Mucosa of stomach (tissue), 1 donor: ENCODE measurements at regions not wholly inside any gene's neighbourhood (a gene's known extent, or its start where the extent isn't known, plus 50 kb on each side); places are given as distances from the start of the nearest gene placed in this dataset.
"Not testable (repeated sequence)": the region's sequence is repeated elsewhere in the genome, so short reads cannot be mapped to it uniquely, and the experiment has no call there.

Experiments used
- H3K27me3 ChIP-seq: one replicate; pipeline ENCODE4 v1.7.0; 2013; ENCODE audit warnings: mild to moderate bottlenecking, low read length; ENCODE audit not compliant: control insufficient read depth, insufficient read depth
- H3K36me3 ChIP-seq: one replicate; pipeline ENCODE4 v1.7.0; 2013; ENCODE audit warnings: low read length; ENCODE audit not compliant: control insufficient read depth, insufficient read depth
- H3K4me1 ChIP-seq: one replicate; pipeline ENCODE4 v1.7.0; 2013; ENCODE audit warnings: mild to moderate bottlenecking, low read length; ENCODE audit not compliant: control insufficient read depth, insufficient read depth
- H3K4me3 ChIP-seq: one replicate; pipeline ENCODE4 v1.7.0; 2013; ENCODE audit warnings: low read length
- H3K9ac ChIP-seq: one replicate; pipeline ENCODE4 v1.7.0; 2013; ENCODE audit warnings: mild to moderate bottlenecking, low read length, moderate library complexity
- H3K9me3 ChIP-seq: one replicate; pipeline ENCODE4 v1.7.0; 2013; ENCODE audit warnings: mild to moderate bottlenecking, low read length, moderate library complexity; ENCODE audit not compliant: control insufficient read depth
- donor health status: Pancreatic carcinoma.

DNA sequence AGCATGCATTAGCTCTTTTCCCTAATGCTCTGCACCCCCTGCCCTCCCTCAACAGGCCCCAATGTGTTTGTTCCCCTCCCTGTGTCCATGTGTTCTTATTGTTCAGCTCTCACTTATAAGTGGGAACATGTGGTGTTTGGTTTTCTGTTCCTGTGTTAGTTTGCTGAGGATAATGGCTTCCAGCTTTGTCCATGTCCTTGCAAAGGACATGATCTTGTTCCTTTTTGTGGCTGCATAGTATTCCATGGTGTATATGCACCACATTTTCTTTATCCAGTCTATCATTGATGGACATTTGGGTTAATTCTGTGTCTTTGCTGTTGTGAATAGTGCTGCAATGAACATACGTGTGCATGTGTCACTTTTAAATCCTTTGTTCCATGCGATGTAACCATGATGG, 363.0 kb downstream of the SRGAP2C start:
- H3K4me1 ChIP-seq, H3K9ac ChIP-seq, H3K27me3 ChIP-seq, H3K4me3 ChIP-seq, H3K36me3 ChIP-seq, H3K9me3 ChIP-seq: not testable (repeated sequence)

DNA sequence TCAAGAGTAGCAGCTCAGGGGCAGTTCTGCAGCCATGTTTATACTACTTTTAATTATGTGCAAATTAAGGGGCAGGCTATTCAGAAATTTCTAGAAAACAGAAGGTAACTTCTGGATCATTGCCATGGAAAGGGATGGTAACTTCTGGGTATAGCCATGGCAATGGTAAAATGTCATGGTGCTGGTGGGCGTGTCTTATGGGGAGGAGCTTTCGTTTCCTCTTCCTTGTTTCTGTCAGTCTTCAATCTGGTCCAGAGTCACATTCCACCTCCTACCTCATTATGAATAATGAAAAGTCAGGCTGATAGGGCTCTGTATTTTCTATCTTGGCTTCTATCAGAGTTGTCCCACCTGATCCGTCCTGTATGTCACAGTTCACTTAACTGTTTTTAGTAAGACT, 366.0 kb downstream of the SRGAP2C start:
- not testable (repeated sequence) for H3K9ac ChIP-seq, H3K9me3 ChIP-seq, H3K4me3 ChIP-seq, H3K27me3 ChIP-seq, H3K36me3 ChIP-seq, H3K4me1 ChIP-seq

DNA sequence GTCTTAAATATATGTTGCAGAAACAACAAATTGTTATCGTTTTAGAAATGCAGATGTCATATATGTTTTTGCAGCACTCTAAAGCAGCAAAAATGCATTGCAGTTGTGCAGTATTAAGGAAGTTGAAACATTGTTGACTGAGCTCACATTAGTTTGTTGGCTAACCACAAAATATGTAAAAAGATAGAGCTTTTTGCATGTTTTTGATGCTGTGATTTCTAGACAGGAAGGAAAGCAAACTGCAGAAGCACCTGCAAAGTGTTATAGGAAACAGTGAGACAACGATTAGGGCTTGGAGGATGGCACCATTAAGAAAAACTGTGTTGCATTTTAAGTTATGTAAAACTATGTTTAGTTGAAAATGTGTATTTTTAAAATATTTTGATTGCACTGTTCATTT, 366.7 kb downstream of the SRGAP2C start:
- H3K36me3 ChIP-seq, H3K9me3 ChIP-seq, H3K4me1 ChIP-seq: not testable (repeated sequence)

DNA sequence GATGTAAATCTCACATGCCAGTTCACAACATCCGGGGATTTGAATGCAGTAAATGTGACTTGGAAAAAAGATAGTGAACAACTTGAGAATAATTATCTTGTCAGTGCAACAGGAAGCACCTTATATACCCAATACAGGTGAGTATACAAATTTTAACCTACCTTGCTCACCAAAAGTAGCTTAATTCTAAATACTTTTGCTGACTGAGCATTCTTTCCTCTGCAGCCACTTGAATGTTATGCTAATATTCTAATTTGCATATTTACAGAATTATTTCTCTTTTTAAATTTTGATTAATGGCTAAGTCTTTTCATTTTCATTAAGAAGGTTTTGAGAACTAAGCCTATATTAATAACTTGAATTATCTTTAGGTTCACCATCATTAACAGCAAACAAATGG, 371.8 kb downstream of the SRGAP2C start:
- not testable (repeated sequence) for H3K36me3 ChIP-seq, H3K27me3 ChIP-seq, H3K4me3 ChIP-seq, H3K9ac ChIP-seq, H3K9me3 ChIP-seq, H3K4me1 ChIP-seq

More for the DNA sequence above, 366.7 kb downstream of the SRGAP2C start:
- H3K27me3 ChIP-seq, H3K9ac ChIP-seq, H3K4me3 ChIP-seq: not testable (repeated sequence)

DNA sequence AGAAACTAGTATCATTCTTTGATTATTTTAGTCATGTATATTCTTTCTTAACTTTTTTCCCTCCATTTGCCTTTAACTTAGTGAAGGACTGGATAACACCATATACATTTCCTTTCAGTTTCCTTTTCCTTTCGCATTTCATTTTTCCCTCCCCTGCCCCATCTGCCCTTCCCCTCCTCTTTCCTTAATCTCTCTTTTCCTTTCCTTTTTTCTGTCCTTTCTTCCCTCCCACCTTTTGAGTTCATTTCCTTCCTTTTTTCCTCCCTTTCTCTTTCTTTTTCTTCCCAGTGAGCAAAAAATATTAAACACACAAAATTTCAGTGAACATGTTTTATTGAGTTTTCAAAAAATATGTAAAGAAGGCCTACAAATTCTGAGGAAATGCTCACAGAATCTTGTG, 373.3 kb downstream of the SRGAP2C start:
- H3K36me3 ChIP-seq, H3K9me3 ChIP-seq, H3K4me3 ChIP-seq, H3K4me1 ChIP-seq, H3K9ac ChIP-seq, H3K27me3 ChIP-seq: not testable (repeated sequence)

DNA sequence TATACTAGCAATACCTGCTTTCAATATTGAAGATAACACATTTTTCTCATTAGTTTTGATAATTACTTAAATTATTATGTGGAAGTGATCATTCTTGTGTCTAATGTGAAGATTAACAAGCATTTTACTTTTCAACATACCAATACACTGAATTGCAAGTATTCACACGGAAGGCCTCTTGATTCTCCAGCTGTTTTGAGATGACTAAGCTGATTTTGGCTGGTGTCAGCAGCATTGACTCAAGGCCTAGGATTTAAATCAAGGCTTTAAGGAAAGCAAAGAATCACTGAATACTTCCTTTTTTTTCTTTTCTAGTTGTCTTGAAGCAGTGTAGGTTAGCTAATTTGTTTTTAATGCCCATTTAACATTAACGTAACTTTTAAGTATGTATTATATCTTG, 373.7 kb downstream of the SRGAP2C start:
- no peaks in the 10 kb centered on the region for H3K4me1 ChIP-seq
- no peak overlapping the region for H3K9ac ChIP-seq
- no peaks in the 10 kb centered on the region for H3K27me3 ChIP-seq
- H3K36me3 ChIP-seq, result no peaks in the 10 kb centered on the region
- no peak overlapping the region for H3K4me3 ChIP-seq
- H3K9me3 ChIP-seq, result no peaks in the 10 kb centered on the region

DNA sequence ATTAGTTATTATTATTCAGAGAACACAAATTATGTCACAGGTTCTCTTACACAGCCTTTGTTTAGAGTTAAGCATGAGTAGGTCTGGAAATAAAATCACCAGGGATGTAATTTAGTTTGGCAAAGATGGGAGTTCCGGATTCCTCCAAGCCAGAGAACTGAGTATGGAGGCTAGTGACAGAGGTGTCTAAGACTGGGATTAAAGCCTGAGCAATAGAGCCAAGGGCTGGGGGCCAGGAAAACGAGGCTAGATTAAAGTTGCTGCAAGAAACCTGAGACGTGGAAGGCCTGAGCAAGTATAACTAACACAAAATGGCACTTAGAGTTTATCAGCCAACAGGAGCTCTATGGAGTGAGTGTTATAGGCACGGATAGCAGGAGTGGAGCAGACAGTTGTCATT, 381.6 kb downstream of the SRGAP2C start:
- H3K9ac ChIP-seq, result no peak overlapping the region
- H3K4me1 ChIP-seq, result no peaks in the 10 kb centered on the region
- no peaks in the 10 kb centered on the region for H3K27me3 ChIP-seq
- no peaks in the 10 kb centered on the region for H3K9me3 ChIP-seq
- no peaks in the 10 kb centered on the region for H3K36me3 ChIP-seq
- no peak overlapping the region for H3K4me3 ChIP-seq

DNA sequence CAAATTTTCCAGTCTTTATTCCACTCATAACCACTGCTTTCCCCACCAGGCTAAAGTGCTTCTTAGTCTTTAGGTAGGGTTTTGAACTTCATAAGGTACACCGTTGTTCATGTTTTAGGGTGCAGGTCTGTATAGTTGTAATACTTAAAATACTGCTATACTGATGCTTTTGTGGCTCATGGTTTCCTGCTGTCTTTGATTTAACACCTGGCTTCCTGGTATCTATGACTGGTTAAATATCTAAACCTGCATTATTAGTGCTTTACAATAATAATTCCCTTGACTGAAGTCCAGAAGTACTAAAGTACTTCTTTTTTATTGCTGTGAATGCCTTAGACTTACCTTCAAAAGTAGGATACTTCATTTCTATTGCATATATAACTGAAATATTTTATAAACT, 384.7 kb downstream of the SRGAP2C start:
- no peaks in the 10 kb centered on the region for H3K36me3 ChIP-seq
- H3K4me3 ChIP-seq, result no peak overlapping the region
- no peak overlapping the region for H3K9ac ChIP-seq
- no peaks in the 10 kb centered on the region for H3K9me3 ChIP-seq
- no peaks in the 10 kb centered on the region for H3K27me3 ChIP-seq
- no peaks in the 10 kb centered on the region for H3K4me1 ChIP-seq

DNA sequence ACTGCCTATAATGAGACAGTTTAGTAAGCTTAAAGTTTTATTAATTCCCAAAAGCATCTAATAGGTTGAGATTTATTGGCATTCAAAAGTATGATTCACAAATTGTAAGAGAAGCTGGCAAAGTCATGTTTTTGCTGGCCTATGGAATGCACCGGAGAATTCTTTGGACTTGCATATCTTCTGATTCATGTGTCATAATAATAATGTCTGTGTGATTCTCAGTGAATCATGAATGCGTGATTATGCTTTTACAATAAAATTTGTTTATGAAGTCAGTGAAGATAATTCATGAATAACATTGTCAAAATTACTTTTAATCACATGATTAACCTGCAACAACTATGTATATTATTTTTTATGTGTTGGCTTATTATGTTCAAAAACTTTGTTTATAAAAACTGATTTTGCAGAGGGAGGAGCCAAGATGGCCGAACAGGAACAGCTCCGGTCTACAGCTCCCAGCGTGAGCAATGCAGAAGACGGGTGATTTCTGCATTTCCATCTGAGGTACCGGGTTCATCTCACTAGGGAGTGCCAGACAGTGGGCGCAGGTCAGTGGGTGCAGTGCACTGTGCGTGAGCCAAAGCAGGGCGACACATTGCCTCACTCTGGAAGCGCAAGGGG, 389.2 kb downstream of the SRGAP2C start:
- H3K4me1 ChIP-seq, H3K4me3 ChIP-seq, H3K27me3 ChIP-seq, H3K36me3 ChIP-seq, H3K9me3 ChIP-seq, H3K9ac ChIP-seq: not testable (repeated sequence)

DNA sequence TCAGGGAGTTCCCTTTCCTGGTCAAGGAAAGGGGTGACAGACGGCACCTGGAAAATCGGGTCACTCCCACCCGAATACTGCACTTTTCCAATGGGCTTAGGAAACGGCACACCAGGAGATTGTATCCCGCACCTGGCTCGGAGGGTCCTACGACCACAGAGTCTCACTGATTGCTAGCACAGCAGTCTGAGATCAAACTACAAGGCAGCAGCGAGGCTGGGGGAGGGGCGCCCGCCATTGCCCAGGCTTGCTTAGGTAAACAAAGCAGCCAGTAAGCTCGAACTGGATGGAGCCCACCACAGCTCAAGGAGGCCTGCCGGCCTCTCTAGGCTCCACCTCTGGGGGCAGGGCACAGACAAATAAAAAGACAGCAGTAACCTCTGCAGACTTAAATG, 389.7 kb downstream of the SRGAP2C start:
- H3K9ac ChIP-seq, H3K4me3 ChIP-seq, H3K4me1 ChIP-seq, H3K36me3 ChIP-seq, H3K9me3 ChIP-seq, H3K27me3 ChIP-seq: not testable (repeated sequence)

DNA sequence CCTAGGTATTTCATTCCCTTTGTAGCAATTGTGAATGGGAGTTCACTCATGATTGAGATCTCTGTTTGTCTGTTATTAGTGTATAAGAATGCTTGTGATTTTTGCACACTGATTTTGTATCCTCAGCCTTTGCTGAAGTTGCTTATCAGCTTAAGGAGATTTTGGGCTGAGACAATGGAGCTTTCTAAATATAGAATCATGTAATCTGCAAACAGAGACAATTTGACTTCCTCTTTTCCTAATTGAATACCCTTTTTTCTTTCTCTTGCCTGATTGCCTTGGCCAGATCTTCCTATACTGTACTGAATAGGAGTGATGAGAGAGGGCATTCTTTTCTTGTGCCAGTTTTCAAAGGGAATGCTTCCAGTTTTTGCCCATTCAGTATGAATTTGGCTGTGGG, 398.1 kb downstream of the SRGAP2C start:
- not testable (repeated sequence) for H3K9me3 ChIP-seq, H3K9ac ChIP-seq, H3K36me3 ChIP-seq, H3K27me3 ChIP-seq, H3K4me3 ChIP-seq
- H3K4me1 ChIP-seq, result peaks cover 14% of the 10 kb centered on the region

DNA sequence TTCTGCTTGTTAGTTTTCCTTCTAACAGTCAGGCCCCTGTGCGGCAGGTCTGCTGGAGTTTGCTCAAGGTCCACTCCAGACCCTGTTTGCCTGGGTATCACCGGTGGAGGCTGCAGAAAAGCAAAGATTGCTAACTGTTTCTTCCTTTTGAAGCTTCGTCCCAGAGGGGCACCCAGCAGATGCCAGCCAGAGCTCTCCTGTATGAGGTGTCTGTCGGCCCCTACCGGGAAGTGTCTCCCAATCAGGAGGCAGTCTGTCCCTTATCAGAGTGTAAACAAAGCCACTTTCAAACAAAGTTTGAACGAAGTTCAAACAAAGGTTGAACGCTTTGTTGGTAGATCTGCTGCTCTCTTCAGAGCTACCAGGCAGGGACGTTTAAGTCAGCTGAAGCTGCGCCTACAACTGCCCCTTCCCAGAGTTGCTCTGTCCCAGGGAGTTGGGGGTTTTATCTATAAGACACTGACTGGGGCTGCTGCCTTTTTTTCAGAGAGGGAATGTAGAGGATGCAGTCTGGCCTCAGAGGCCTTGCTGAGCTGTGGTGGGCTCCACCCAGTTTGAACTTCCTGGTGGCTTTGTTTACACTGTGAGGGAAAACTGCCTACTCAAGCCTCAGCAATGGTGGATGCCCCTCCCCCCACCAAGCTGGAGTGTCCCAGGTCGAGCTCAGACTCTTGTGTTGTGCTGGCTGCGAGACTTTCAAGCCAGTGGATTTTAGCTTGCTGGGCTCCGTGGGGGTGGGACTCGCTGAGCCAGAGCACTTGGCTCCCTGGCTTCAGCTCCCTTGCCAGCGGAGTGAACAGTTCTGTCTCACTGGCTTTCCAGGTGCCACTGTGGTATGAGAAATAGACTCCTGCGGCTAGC, 401.8 kb downstream of the SRGAP2C start:
- Histone ChIP-seq H3K9ac (no peak overlapping the region), H3K9me3 (no peaks in the 10 kb centered on the region), H3K4me3 (no peak overlapping the region), H3K4me1 (peaks cover 16% of the 10 kb centered on the region), H3K36me3 (no peaks in the 10 kb centered on the region), H3K27me3 (no peaks in the 10 kb centered on the region)

DNA sequence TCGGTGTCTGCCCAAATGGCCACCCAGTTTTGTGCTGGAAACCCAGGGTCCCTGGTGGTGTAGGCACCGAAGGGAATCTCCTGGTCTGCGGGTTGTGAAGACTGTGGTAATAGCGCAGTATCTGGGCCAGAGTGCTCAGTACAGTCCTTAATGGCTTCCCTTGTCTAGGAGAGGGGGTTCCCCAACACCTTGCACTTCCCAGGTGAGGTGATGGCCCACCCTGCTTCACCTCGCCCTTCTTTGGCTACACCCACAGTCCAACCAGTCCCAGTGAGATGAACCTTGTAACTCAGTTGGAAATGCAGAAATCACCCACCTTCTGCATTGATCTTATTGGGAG, 402.4 kb downstream of the SRGAP2C start:
- Histone ChIP-seq H3K9me3 (no peaks in the 10 kb centered on the region), H3K27me3 (no peaks in the 10 kb centered on the region), H3K4me1 (peaks cover 16% of the 10 kb centered on the region), H3K36me3 (no peaks in the 10 kb centered on the region), H3K4me3 (no peak overlapping the region), H3K9ac (no peak overlapping the region)
